Choroid plexus epithelial cell (primary cell): ENCODE measurements at regions not wholly inside any gene's neighbourhood (a gene's known extent, or its start where the extent isn't known, plus 50 kb on each side); places are given as distances from the start of the nearest gene placed in this dataset.
A peak's percentile ranks its signal among the peaks of the same experiment; 100 is the strongest.

ENCODE experiments used
- DNase-seq: peaks from one replicate; pipeline ENCODE4 v3.0.0-alpha.2; 2010; ENCODE audit warnings: low read depth
- H3K4me3 ChIP-seq: 2 replicates; pipeline ENCODE4 v1.5.1; 2011; ENCODE audit warnings: low read depth, mild to moderate bottlenecking, control low read depth, low read length, moderate library complexity
- TF ChIP-seq, protein P1 (sequence below): conservative IDR thresholded peaks from 2 replicates; pipeline ENCODE4 v1.5.1; 2011; ENCODE audit warnings: low read depth, mild to moderate bottlenecking, control low read depth, inconsistent platforms, low read length, moderate library complexity

DNA sequence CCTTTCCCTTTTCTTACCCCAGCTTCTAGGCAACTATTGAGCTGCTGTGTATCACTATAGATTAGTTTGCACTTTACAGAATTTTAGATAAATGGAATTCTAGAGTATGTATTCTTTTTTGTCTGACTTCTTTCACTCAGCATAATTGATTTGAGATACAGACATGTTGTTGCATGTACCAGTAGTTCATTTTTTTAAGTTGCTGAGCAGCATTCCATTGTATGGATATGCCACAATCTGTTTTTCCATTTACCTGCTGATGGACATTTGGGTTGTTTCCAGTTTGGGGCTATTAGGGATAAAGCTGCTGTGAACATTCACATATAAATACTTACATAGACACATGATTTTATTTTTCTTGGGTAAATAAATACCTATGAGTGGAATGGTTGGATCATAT lies 135.7 kb downstream of the IGF1 start:
- DNase-seq = no peak
- no peak overlapping the region for H3K4me3 ChIP-seq
- TF ChIP-seq, protein P1, sequence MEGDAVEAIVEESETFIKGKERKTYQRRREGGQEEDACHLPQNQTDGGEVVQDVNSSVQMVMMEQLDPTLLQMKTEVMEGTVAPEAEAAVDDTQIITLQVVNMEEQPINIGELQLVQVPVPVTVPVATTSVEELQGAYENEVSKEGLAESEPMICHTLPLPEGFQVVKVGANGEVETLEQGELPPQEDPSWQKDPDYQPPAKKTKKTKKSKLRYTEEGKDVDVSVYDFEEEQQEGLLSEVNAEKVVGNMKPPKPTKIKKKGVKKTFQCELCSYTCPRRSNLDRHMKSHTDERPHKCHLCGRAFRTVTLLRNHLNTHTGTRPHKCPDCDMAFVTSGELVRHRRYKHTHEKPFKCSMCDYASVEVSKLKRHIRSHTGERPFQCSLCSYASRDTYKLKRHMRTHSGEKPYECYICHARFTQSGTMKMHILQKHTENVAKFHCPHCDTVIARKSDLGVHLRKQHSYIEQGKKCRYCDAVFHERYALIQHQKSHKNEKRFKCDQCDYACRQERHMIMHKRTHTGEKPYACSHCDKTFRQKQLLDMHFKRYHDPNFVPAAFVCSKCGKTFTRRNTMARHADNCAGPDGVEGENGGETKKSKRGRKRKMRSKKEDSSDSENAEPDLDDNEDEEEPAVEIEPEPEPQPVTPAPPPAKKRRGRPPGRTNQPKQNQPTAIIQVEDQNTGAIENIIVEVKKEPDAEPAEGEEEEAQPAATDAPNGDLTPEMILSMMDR = no peak

DNA sequence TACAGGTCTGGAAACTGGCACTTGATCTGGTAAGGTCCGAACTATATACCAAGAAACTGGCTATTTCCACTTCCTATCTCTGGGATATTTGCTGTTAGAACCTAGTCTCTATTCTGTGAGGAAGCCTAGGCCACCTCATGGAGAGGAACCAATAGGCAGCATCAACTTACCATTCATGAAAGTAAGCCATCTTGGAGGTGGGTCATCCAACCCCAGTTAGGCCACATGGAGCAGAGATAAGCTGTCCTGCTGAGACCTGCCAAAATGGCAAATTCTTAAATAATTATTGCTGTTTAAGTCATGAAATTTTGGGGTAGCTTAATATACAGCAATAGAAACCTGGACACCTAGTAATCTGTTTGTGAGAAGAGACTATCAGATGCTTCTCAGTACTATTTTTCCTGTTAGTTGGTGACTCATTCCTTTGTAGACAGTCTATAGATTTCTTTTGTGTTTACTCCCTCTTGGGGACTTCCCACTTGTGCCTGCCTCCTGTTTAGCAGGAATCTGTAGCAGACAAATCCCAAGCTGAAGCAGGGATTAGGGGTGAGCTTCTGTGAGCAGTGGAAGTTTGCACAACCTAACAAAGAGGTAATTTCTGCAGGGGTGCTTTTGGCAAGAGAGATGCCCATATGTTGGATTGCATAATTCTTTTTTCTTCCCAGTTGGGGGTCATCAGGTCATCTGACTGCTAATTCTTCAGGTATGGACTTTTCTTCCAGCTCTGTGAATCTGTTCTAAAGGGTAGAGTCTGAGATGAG lies 136.8 kb downstream of the IGF1 start:
- no peak overlapping the region for H3K4me3 ChIP-seq
- TF ChIP-seq, protein P1 = no peak
- DNase-seq = peak; percentile 5

DNA sequence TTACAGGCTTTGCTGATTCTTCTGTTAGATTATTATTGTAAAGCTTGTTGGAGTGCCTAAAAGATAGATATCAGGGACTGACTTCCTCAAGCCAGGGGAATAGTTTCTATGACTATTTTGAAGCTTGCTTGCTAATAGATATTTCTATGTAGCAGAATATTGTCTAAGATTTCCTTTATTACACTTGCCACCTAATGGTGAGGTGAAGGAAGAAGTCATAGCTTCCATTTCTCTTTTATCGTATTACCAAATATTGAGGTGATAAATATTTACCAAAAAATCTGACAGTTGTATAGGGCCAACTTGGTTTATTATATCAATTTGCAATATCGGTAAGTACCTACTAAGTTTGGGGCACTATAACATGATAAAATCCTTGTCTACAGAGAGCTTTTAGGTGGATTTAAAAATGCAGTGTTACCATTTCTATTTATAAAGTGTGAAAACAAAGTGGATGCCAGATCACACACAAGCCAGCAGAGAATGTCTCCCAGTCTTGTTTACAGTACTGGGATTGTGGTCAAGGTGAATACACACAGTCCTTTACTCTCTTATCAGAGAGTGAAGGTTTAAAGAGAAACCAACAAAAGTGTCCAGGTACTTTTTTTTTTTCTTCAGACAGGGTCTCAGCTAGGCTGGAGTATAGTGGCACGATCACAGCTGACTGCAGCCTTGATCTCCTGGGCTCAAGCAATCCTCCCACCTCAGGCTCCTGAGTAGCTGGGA lies 137.9 kb downstream of the IGF1 start:
- TF ChIP-seq, protein P1 = no peak
- H3K4me3 ChIP-seq = no peak overlapping the region
- DNase-seq = no peak

DNA sequence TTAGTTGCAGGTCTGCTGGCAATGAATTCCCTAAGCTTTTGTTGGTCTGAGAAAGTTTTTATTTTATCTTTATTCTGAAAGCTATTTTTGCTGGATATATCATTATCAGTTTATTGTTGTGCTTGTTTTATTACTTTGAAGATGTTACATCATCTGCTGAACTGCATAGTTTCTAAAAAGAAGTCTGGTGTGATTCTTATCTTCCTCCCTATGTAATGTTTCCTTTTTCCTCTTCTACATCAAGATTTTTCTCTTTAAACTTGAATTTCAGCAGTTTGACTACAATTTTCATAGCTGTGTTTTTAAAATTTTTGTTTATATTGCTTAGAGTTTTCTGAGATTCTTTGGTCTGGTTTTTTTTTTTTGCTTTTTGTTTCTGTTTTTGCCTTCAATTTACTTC lies 137.1 kb upstream of the PMCH start:
- no peak overlapping the region for H3K4me3 ChIP-seq
- TF ChIP-seq, protein P1 = no peak
- DNase-seq = no peak

DNA sequence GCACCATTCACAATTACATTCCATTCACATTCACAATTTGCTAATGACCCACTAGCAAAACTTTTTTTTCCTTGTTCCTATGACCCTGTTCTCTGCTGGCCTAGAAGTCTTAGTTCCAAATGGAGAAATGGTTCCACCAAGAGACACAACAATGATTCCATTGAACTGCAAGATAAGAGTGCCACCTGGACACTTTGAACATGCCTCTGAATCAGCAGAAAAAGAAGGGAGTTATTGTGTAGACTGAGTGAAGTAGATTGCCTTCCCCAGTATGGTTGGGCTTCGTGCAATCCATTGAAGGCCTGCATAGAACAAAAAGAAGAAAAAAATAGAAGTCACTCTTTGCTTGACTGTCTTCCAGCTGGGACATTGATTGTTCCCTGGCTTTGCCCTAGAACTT lies 133.8 kb upstream of the PMCH start:
- no peak for DNase-seq
- TF ChIP-seq, protein P1 = no peak
- H3K4me3 ChIP-seq = no peak overlapping the region

DNA sequence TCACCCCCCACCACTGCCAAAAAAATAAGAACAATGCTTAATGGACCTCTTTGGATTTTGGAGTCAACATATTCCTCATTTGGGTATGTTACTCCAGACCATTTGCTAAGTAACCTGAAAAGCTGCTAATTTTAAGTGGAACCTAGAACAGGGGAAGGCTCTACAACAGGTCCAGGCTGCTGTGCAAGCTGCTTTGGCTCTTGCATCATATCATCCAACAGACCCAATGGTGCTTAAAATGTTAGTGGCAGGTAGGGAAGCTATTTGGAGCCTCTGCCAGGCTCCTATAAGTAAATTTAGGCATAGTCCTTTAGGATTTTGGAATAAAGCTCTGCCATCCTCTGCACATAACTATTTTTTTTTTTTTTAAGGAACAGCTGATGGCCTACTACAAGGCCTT lies 132.2 kb upstream of the PMCH start:
- no peak for DNase-seq
- TF ChIP-seq, protein P1 = no peak
- no peak overlapping the region for H3K4me3 ChIP-seq
